ENCODE measurements at regions not wholly inside any gene's neighbourhood (a gene's known extent, or its start where the extent isn't known, plus 50 kb on each side); places are given as distances from the start of the nearest gene placed in this dataset.

DNA sequence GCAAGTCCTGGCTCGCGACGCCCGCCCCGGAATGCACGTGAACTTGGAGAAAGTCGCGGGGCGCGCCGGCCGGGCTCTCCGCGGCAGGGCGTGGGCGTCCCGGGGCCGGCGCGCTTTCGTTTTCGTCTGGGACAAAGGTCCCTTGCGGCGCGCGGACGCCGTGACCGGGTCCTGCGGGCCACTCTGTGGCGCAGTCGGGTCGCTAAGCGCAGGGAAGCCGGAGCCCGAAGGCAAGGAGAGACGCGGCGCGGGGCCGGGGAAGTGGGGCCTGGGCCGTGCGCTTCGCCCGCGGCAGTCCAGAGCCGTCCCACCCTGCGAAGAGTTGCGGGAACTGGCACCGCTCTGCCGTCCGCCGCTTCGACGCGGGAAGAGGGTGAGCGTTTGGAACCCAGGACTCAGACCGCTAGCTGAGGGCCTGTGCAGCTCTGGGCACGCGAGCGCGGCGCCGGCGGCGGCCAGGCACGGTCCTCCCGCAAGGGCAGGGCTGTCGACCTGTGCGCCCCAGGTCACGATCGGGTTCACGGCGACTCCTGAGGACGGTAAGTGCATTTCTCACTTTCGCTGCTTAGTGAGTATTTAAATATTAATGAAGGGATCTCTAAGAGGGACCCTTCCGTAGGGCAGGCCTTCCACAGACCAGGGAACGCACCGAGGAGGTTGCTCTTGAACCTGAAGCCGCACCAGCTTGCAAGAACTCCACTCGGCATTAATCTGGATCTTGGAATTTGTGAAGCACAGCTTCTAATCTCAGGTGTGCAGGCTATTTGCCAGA, 78.0 kb upstream of the PPARA start:
- TF ChIP-seq CTCF (IDR thresholded peaks at IDR 0.05) (peak in 2 of 6 experiments; percentile 15 to 36), POLR2A (IDR thresholded peaks at IDR 0.05) (peak; percentile 84 to 91)
